ENCODE measurements at regions not wholly inside any gene's neighbourhood (a gene's known extent, or its start where the extent isn't known, plus 50 kb on each side); places are given as distances from the start of the nearest gene placed in this dataset.

- FAIRE-seq (no peak), DNase-seq (ENCODE audit: low spot score) (no peak)
These were observed 122.4 kb upstream of the NPY2R start for GRCh38 chr4:155085843-155086530.

- FAIRE-seq = no peak
These were observed 114.1 kb upstream of the NPY2R start for GRCh38 chr4:155094201-155094820.

GRCh38 chr4:155099231-155099630, 109.2 kb upstream of the NPY2R start:
- DNase-seq (ENCODE audit: low spot score) = no peak
- no peak for FAIRE-seq

More at GRCh38 chr4:155094201-155094820, 114.1 kb upstream of the NPY2R start:
- DNase-seq (ENCODE audit: low spot score) = no peak

- FAIRE-seq = no peak
- DNase-seq (ENCODE audit: low spot score) = no peak
These were observed 101.8 kb upstream of the NPY2R start for GRCh38 chr4:155106629-155107028.

- FAIRE-seq (no peak), DNase-seq (ENCODE audit: low spot score) (no peak)
These were observed 101.4 kb upstream of the NPY2R start for GRCh38 chr4:155107059-155107458.

GRCh38 chr4:155114790-155115189, 93.6 kb upstream of the NPY2R start:
- FAIRE-seq = no peak

GRCh38 chr4:155119006-155119405, 89.4 kb upstream of the NPY2R start:
- DNase-seq (ENCODE audit: low spot score) (no peak), FAIRE-seq (no peak)

More at GRCh38 chr4:155114790-155115189, 93.6 kb upstream of the NPY2R start:
- DNase-seq (ENCODE audit: low spot score) = no peak

- FAIRE-seq (no peak), DNase-seq (ENCODE audit: low spot score) (no peak)
These were observed 87.9 kb upstream of the NPY2R start for GRCh38 chr4:155120536-155120935.

DNA sequence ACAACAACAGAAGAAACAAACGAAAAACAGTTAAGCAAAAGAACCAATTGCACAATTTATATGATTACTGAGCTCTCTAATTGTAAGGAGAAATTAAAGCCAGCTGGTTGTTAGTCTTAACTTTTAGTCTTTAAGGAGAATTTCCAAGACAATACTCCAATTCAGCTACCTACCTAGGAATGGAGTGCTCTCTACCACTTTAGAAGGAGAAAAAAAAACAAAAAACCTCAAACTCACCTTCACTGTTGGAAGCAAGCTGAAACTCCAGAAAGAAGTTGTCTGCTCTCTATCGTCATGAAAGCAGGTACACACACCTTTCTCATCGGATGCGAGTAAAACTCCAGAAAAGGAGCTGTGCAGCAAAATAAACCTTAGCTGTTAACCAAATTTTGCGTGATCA, 86.1 kb upstream of the NPY2R start:
- DNase-seq (ENCODE audit: low spot score) (no peak), FAIRE-seq (no peak)

DNA sequence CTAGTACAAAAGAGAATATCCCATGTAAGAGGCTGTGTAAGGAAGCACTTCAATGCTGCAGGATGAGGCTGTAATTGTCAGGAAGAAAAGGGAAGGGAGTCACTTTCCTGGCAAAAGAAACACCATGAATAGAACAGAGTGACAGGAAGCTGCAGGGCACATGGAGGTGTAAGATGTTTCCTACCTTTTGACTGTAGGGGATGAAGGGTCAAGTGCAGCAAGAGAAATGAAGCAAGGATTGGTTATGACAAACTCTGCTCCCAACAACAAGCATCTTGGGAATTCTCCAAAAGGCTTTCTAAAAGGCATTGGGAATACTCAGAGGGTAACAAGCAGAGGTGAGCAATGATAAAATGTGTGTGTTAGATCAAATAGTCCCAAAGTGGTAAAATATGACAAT, 74.3 kb upstream of the NPY2R start:
- no peak for DNase-seq (ENCODE audit: low spot score)
- FAIRE-seq = no peak

GRCh38 chr4:155140889-155141288, 67.5 kb upstream of the NPY2R start:
- FAIRE-seq = no peak
- DNase-seq (ENCODE audit: low spot score) = no peak

DNA sequence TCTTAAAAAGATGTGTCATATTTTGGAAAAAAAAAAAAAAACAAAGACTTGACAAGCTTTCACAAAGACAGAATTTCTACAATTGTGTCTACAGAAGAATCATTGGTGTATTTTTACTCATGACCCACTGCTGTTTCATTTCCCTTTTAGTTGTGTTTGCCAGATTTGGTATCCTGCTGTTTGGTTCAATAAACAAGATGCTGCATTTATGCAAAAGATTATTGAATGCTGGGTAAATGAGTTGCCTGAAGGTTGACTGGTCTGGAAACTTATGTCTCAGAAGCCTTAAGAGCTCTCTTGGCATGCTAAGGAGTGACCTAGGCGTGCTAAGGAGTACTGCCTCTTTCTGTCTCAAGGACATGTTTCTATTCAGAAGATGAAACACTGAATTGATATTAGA, 64.9 kb upstream of the NPY2R start:
- DNase-seq (ENCODE audit: low spot score) (no peak), FAIRE-seq (no peak)

All from RCC 7860 (cell line).